CD14-positive monocyte (primary cell): ENCODE measurements at regions not wholly inside any gene's neighbourhood (a gene's known extent, or its start where the extent isn't known, plus 50 kb on each side); places are given as distances from the start of the nearest gene placed in this dataset.

Source experiments
- DNase-seq, 3 donors: peaks; one replicate each; pipeline ENCODE4 v3.0.0-alpha.2; 2011 to 2022
- H2AFZ ChIP-seq: 2 replicates; pipeline ENCODE4 v1.6.0; 2012; ENCODE audit warnings: mild to moderate bottlenecking, low read depth, low read length, inconsistent platforms; ENCODE audit not compliant: insufficient read depth, poor library complexity, severe bottlenecking
- H3K27ac ChIP-seq, 2 donors: 1 replicate in 1 of 2; 2 replicates in 1 of 2; pipeline ENCODE4 v1.5.1; 2012 to 2013; ENCODE audit warnings: low read length in 2 of 2, control low read depth in 1 of 2, inconsistent platforms in 1 of 2, low read depth in 1 of 2, mild to moderate bottlenecking in 1 of 2
- H3K27me3 ChIP-seq, 2 donors: one replicate each; pipeline versions ENCODE4 v1.6.0 to v1.6.1; 2011 to 2013; ENCODE audit warnings: low read length in 2 of 2; ENCODE audit not compliant: control insufficient read depth in 2 of 2, insufficient read depth in 2 of 2
- H3K36me3 ChIP-seq, 2 donors: replicated peaks in 1 of 2; 1 replicate in 1 of 2; 2 replicates in 1 of 2; pipeline versions ENCODE4 v1.5.1 to v1.6.1; 2012 to 2013; ENCODE audit warnings: low read length in 2 of 2, control low read depth in 1 of 2, inconsistent platforms in 1 of 2, mild to moderate bottlenecking in 1 of 2; ENCODE audit not compliant: insufficient read depth in 2 of 2, control insufficient read depth in 1 of 2
- H3K4me1 ChIP-seq, 2 donors: 1 replicate in 1 of 2; 2 replicates in 1 of 2; pipeline versions ENCODE4 v1.5.1 to v1.6.1; 2012 to 2013; ENCODE audit warnings: low read length in 2 of 2, control low read depth in 1 of 2, inconsistent platforms in 1 of 2, mild to moderate bottlenecking in 1 of 2, moderate library complexity in 1 of 2; ENCODE audit not compliant: insufficient read depth in 2 of 2, control insufficient read depth in 1 of 2
- H3K4me2 ChIP-seq: replicated peaks from 2 replicates; pipeline ENCODE3; 2012; ENCODE audit warnings: low read length, moderate library complexity, mild to moderate bottlenecking; ENCODE audit not compliant: poor library complexity, severe bottlenecking; ENCODE audit errors: extremely low read depth
- H3K4me3 ChIP-seq, 3 experiments: fragments of 200-600 bp in 1 of 3; sonication (generic) in 1 of 3; replicated peaks in 1 of 3; 1 replicate in 2 of 3; 2 replicates in 1 of 3; pipeline ENCODE4 v1.5.1; 2011 to 2013; ENCODE audit warnings: low read length in 3 of 3, mild to moderate bottlenecking in 3 of 3, control low read depth in 2 of 3, low read depth in 2 of 3, inconsistent platforms in 1 of 3, moderate library complexity in 1 of 3
- H3K79me2 ChIP-seq: 2 replicates; pipeline ENCODE4 v1.6.0; 2012; ENCODE audit warnings: mild to moderate bottlenecking, control low read depth, inconsistent platforms, low read length, moderate library complexity; ENCODE audit not compliant: insufficient read depth
- H3K9ac ChIP-seq: 2 replicates; pipeline ENCODE4 v1.6.0; 2017; ENCODE audit warnings: low read length, mild to moderate bottlenecking; ENCODE audit not compliant: insufficient read depth, poor library complexity, severe bottlenecking
- H3K9me3 ChIP-seq, 2 donors: replicated peaks in 1 of 2; 1 replicate in 1 of 2; 2 replicates in 1 of 2; pipeline versions ENCODE4 v1.5.1 to v1.6.1; 2012 to 2013; ENCODE audit warnings: low read length in 2 of 2, control low read depth in 1 of 2; ENCODE audit not compliant: control insufficient read depth in 1 of 2, insufficient read depth in 1 of 2
- H4K20me1 ChIP-seq: 2 replicates; pipeline ENCODE4 v1.6.0; 2012; ENCODE audit warnings: mild to moderate bottlenecking, low read length, control low read depth, moderate library complexity; ENCODE audit not compliant: insufficient read depth
- H3K27ac Mint-ChIP-seq, 7 donors: one replicate each; pipeline ENCODE4 v1.8.0; 2020; ENCODE audit warnings: mild to moderate bottlenecking in 7 of 7, mixed read lengths in 7 of 7, moderate library complexity in 6 of 7, inconsistent platforms in 2 of 7
- H3K27me3 Mint-ChIP-seq, 3 donors: one replicate each; pipeline ENCODE4 v1.8.0; 2021 to 2022; ENCODE audit warnings: low read depth in 3 of 3, mild to moderate bottlenecking in 3 of 3, mixed read lengths in 3 of 3, moderate library complexity in 3 of 3, inconsistent platforms in 1 of 3
- H3K36me3 Mint-ChIP-seq, 2 donors: one replicate each; pipeline ENCODE4 v1.8.0; 2020; ENCODE audit warnings: mixed read lengths in 2 of 2, inconsistent platforms in 1 of 2, mild to moderate bottlenecking in 1 of 2
- H3K4me1 Mint-ChIP-seq: one replicate; pipeline ENCODE4 v1.8.0; 2020; ENCODE audit warnings: mild to moderate bottlenecking, mixed read lengths
- H3K4me3 Mint-ChIP-seq, 2 donors: one replicate each; pipeline ENCODE4 v1.8.0; 2020; ENCODE audit warnings: mild to moderate bottlenecking in 2 of 2, mixed read lengths in 2 of 2, moderate library complexity in 1 of 2
- H3K9me3 Mint-ChIP-seq, 7 donors: one replicate each; pipeline ENCODE4 v1.8.0; 2020 to 2022; ENCODE audit warnings: mixed read lengths in 7 of 7, mild to moderate bottlenecking in 6 of 7, moderate library complexity in 6 of 7, inconsistent platforms in 2 of 7
- CTCF ChIP-seq: fragments of 200-600 bp; IDR thresholded peaks from one replicate; pipeline ENCODE4 v1.8.0; 2022; ENCODE audit warnings: antibody characterized with exemption, mild to moderate bottlenecking
- WGBS: methylation state at CpG from one replicate; pipeline ENCODE4 v1.1.5; 2013; ENCODE audit warnings: missing lambda C conversion rate; ENCODE audit not compliant: insufficient coverage; 5-methylcytosine and 5-hydroxymethylcytosine counted together
- intact Hi-C, 2 donors: fragments of 100-400 bp; cut with micrococcal nuclease; formaldehyde crosslinking; loops; one replicate each; pipeline versions ENCODE4 v1.15.0 to v1.15.1; 2023

- H3K4me3 ChIP-seq = no peak overlapping the region
- Mint-ChIP-seq H3K4me1 (no peaks in the 10 kb centered on the region), H3K27me3 (peaks cover 0 to 2% (median 0%) of the 10 kb centered on the region in 3 donors), H3K27ac (no peak overlapping the region), H3K4me3 (no peak overlapping the region), H3K36me3 (no peaks in the 10 kb centered on the region), H3K9me3 (peaks cover 0 to 7% (median 1%) of the 10 kb centered on the region in 7 donors)
- DNase-seq = no peak
- no peak overlapping the region for H3K9ac ChIP-seq
- H3K27ac ChIP-seq = no peak overlapping the region
- TF ChIP-seq CTCF = no peak
- no peaks in the 10 kb centered on the region for H3K27me3 ChIP-seq
- no peaks in the 10 kb centered on the region for H3K4me1 ChIP-seq
- WGBS = 100% methylated on average over 1 of the region's 1 CpG
- intact Hi-C loops = no loop called here
- no peaks in the 10 kb centered on the region for H3K9me3 ChIP-seq
- H3K36me3 ChIP-seq = no peaks in the 10 kb centered on the region
- no peaks in the 10 kb centered on the region for H3K79me2 ChIP-seq
- no peak overlapping the region for H2AFZ ChIP-seq
- no peaks in the 10 kb centered on the region for H4K20me1 ChIP-seq
- no peak overlapping the region for H3K4me2 ChIP-seq
Measured at GRCh38 chr3:181872887-181873286, 161.2 kb downstream of the SOX2 start.

- intact Hi-C loops = no loop called here
- H3K4me1 ChIP-seq = no peaks in the 10 kb centered on the region
- Mint-ChIP-seq H3K4me3 (no peak overlapping the region), H3K36me3 (no peaks in the 10 kb centered on the region), H3K4me1 (no peaks in the 10 kb centered on the region), H3K27ac (no peak overlapping the region), H3K9me3 (peaks cover 0 to 9% (median 0%) of the 10 kb centered on the region in 7 donors), H3K27me3 (peaks cover 0 to 2% (median 0%) of the 10 kb centered on the region in 3 donors)
- no CpG with 5 or more reads among the region's 1 CpG for WGBS
- TF ChIP-seq CTCF = no peak
- H3K36me3 ChIP-seq = no peaks in the 10 kb centered on the region
- no peak overlapping the region for H3K4me2 ChIP-seq
- no peak overlapping the region for H3K27ac ChIP-seq
- H3K79me2 ChIP-seq = no peaks in the 10 kb centered on the region
- no peaks in the 10 kb centered on the region for H3K27me3 ChIP-seq
- no peaks in the 10 kb centered on the region for H4K20me1 ChIP-seq
- H3K4me3 ChIP-seq = no peak overlapping the region
- DNase-seq = no peak
- no peaks in the 10 kb centered on the region for H3K9me3 ChIP-seq
- no peak overlapping the region for H3K9ac ChIP-seq
- no peak overlapping the region for H2AFZ ChIP-seq
Measured at GRCh38 chr3:181879926-181880325, 168.2 kb downstream of the SOX2 start.
